Immature natural killer cell (primary cell): ENCODE measurements at regions not wholly inside any gene's neighbourhood (a gene's known extent, or its start where the extent isn't known, plus 50 kb on each side); places are given as distances from the start of the nearest gene placed in this dataset.

ENCODE experiments used
- DNase-seq, 3 donors: peaks; one replicate each; pipeline ENCODE4 v3.0.0; 2022; ENCODE audit warnings: mixed read lengths in 1 of 3
- H3K27ac Mint-ChIP-seq, 6 donors: one replicate each; pipeline ENCODE4 v1.8.0; 2020; ENCODE audit warnings: mixed read lengths in 6 of 6, mild to moderate bottlenecking in 5 of 6, inconsistent platforms in 4 of 6, moderate library complexity in 3 of 6
- H3K27me3 Mint-ChIP-seq, 3 donors: one replicate each; pipeline ENCODE4 v1.8.0; 2020 to 2021; ENCODE audit warnings: low read depth in 3 of 3, mild to moderate bottlenecking in 3 of 3, mixed read lengths in 3 of 3, moderate library complexity in 3 of 3, inconsistent platforms in 1 of 3
- H3K36me3 Mint-ChIP-seq, 3 donors: one replicate each; pipeline ENCODE4 v1.8.0; 2020; ENCODE audit warnings: mixed read lengths in 3 of 3, inconsistent platforms in 2 of 3, mild to moderate bottlenecking in 2 of 3
- H3K4me1 Mint-ChIP-seq, 2 donors: one replicate each; pipeline ENCODE4 v1.8.0; 2020; ENCODE audit warnings: inconsistent platforms in 2 of 2, mild to moderate bottlenecking in 2 of 2, mixed read lengths in 2 of 2, moderate library complexity in 1 of 2
- H3K4me3 Mint-ChIP-seq, 5 donors: one replicate each; pipeline ENCODE4 v1.8.0; 2020; ENCODE audit warnings: mild to moderate bottlenecking in 5 of 5, mixed read lengths in 5 of 5, inconsistent platforms in 3 of 5, moderate library complexity in 3 of 5
- H3K9me3 Mint-ChIP-seq, 6 donors: one replicate each; pipeline ENCODE4 v1.8.0; 2020; ENCODE audit warnings: mild to moderate bottlenecking in 6 of 6, mixed read lengths in 6 of 6, inconsistent platforms in 4 of 6, moderate library complexity in 3 of 6

- H3K36me3 Mint-ChIP-seq: peaks cover 0 to 3% (median 0%) of the 10 kb centered on the region in 3 donors
- peaks cover 0 to 13% (median under 1%) of the 10 kb centered on the region in 6 donors for H3K9me3 Mint-ChIP-seq
- H3K4me1 Mint-ChIP-seq: no peaks in the 10 kb centered on the region
- H3K27ac Mint-ChIP-seq: no peak overlapping the region
- H3K4me3 Mint-ChIP-seq: no peak overlapping the region
- DNase-seq: no peak
- peaks cover 0 to 2% (median 0%) of the 10 kb centered on the region in 3 donors for H3K27me3 Mint-ChIP-seq
These were observed 201.0 kb upstream of the STXBP5 start for GRCh38 chr6:147003186-147003585.

GRCh38 chr6:147005499-147005898 lies 198.7 kb upstream of the STXBP5 start:
- H3K36me3 Mint-ChIP-seq: peaks cover 0 to 3% (median 0%) of the 10 kb centered on the region in 3 donors
- peaks cover 0 to 2% (median 0%) of the 10 kb centered on the region in 3 donors for H3K27me3 Mint-ChIP-seq
- H3K27ac Mint-ChIP-seq: no peak overlapping the region
- H3K4me3 Mint-ChIP-seq: no peak overlapping the region
- no peaks in the 10 kb centered on the region for H3K4me1 Mint-ChIP-seq
- peaks cover 3 to 17% (median 12%) of the 10 kb centered on the region in 6 donors for H3K9me3 Mint-ChIP-seq
- no peak for DNase-seq

- no peak overlapping the region for H3K27ac Mint-ChIP-seq
- DNase-seq: no peak
- peaks cover 0 to 3% (median 0%) of the 10 kb centered on the region in 3 donors for H3K36me3 Mint-ChIP-seq
- H3K4me1 Mint-ChIP-seq: no peaks in the 10 kb centered on the region
- no peak overlapping the region for H3K4me3 Mint-ChIP-seq
- H3K9me3 Mint-ChIP-seq: peaks cover 6 to 19% (median 14%) of the 10 kb centered on the region in 6 donors
- H3K27me3 Mint-ChIP-seq: peaks cover 0 to 4% (median 3%) of the 10 kb centered on the region in 3 donors
These were observed 196.8 kb upstream of the STXBP5 start for GRCh38 chr6:147007441-147007840.

- peaks cover 6 to 19% (median 12%) of the 10 kb centered on the region in 6 donors for H3K9me3 Mint-ChIP-seq
- peaks cover 0 to 4% (median 3%) of the 10 kb centered on the region in 3 donors for H3K27me3 Mint-ChIP-seq
- no peak for DNase-seq
- no peak overlapping the region for H3K27ac Mint-ChIP-seq
- H3K4me1 Mint-ChIP-seq: no peaks in the 10 kb centered on the region
- H3K4me3 Mint-ChIP-seq: no peak overlapping the region
- H3K36me3 Mint-ChIP-seq: peaks cover 0 to 3% (median 0%) of the 10 kb centered on the region in 3 donors
These were observed 194.9 kb upstream of the STXBP5 start for GRCh38 chr6:147009358-147009757.

- H3K27me3 Mint-ChIP-seq: peaks cover 0 to 6% (median 4%) of the 10 kb centered on the region in 3 donors
- no peak overlapping the region for H3K27ac Mint-ChIP-seq
- peaks cover 0 to 3% (median under 1%) of the 10 kb centered on the region in 6 donors for H3K9me3 Mint-ChIP-seq
- H3K36me3 Mint-ChIP-seq: no peaks in the 10 kb centered on the region
- H3K4me3 Mint-ChIP-seq: no peak overlapping the region
- H3K4me1 Mint-ChIP-seq: no peaks in the 10 kb centered on the region
- DNase-seq: no peak
These were observed 188.5 kb upstream of the STXBP5 start for GRCh38 chr6:147015674-147016073.

DNA sequence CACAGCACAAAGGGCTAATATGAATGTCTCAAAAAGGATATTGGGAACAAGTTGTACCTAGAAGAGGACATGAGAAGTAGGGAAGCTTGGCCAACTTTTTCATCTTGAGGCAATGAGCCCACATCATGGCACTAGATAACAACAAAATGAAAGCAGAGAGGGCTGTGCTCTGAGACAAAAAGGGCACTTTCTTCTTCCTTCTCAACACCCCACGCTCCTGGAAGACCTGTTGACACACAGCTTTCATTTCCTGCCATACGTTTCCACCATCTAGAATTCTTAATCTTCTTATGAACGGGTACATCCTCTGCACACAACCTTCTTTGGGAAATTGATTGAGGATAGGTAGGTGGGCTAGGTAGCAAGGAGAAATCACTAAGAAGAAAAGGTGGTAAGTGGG lies 187.8 kb upstream of the STXBP5 start:
- peaks cover 0 to 4% (median 4%) of the 10 kb centered on the region in 3 donors for H3K27me3 Mint-ChIP-seq
- no peaks in the 10 kb centered on the region for H3K9me3 Mint-ChIP-seq
- no peaks in the 10 kb centered on the region for H3K4me1 Mint-ChIP-seq
- no peak for DNase-seq
- no peak overlapping the region for H3K27ac Mint-ChIP-seq
- H3K36me3 Mint-ChIP-seq: no peaks in the 10 kb centered on the region
- H3K4me3 Mint-ChIP-seq: no peak overlapping the region

DNA sequence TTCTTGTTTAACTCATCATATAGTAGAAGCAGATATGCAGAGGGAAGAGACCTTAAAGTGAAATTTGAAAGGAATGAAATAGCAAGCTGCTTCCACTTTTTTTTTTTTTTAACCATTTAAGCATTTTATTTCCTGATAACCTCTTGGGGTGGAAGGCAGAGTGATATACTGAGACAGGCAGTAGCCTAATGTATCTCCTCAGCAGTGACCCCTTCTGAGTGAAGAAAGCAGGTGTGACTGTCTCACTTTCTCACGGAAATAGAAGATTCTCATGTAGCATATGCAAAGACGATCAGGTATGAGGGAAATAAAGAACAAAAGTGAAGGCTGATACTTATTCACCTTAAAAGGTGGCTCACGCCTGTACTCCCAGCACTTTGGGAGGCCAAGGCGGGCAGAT lies 187.1 kb upstream of the STXBP5 start:
- Mint-ChIP-seq H3K4me3 (no peak overlapping the region), H3K36me3 (no peaks in the 10 kb centered on the region), H3K9me3 (peaks cover 0 to 1% (median 0%) of the 10 kb centered on the region in 6 donors), H3K4me1 (no peaks in the 10 kb centered on the region), H3K27me3 (peaks cover 0 to 4% (median 2%) of the 10 kb centered on the region in 3 donors), H3K27ac (no peak overlapping the region)
- no peak for DNase-seq

- Mint-ChIP-seq H3K27ac (no peak overlapping the region), H3K27me3 (peaks cover 0 to 4% (median 2%) of the 10 kb centered on the region in 3 donors), H3K36me3 (no peaks in the 10 kb centered on the region), H3K4me3 (no peak overlapping the region), H3K9me3 (peaks cover 0 to 3% (median 0%) of the 10 kb centered on the region in 6 donors), H3K4me1 (no peaks in the 10 kb centered on the region)
- no peak for DNase-seq
These were observed 185.2 kb upstream of the STXBP5 start for GRCh38 chr6:147019001-147019400.

GRCh38 chr6:147022041-147022440 lies 182.2 kb upstream of the STXBP5 start:
- H3K36me3 Mint-ChIP-seq: no peaks in the 10 kb centered on the region
- no peaks in the 10 kb centered on the region for H3K4me1 Mint-ChIP-seq
- no peak overlapping the region for H3K4me3 Mint-ChIP-seq
- peaks cover 0 to 4% (median 2%) of the 10 kb centered on the region in 3 donors for H3K27me3 Mint-ChIP-seq
- no peak for DNase-seq
- peaks cover 0 to 3% (median 0%) of the 10 kb centered on the region in 6 donors for H3K9me3 Mint-ChIP-seq
- H3K27ac Mint-ChIP-seq: no peak overlapping the region

- Mint-ChIP-seq H3K4me1 (no peaks in the 10 kb centered on the region), H3K27me3 (peaks cover 0 to 2% (median 1%) of the 10 kb centered on the region in 3 donors), H3K9me3 (peaks cover 0 to 5% (median 0%) of the 10 kb centered on the region in 6 donors), H3K27ac (no peak overlapping the region), H3K4me3 (no peak overlapping the region), H3K36me3 (no peaks in the 10 kb centered on the region)
- DNase-seq: no peak
These were observed 181.1 kb upstream of the STXBP5 start for GRCh38 chr6:147023148-147023547.

- Mint-ChIP-seq H3K9me3 (peaks cover 0 to 5% (median 0%) of the 10 kb centered on the region in 6 donors), H3K27me3 (peaks cover 0 to 2% (median 0%) of the 10 kb centered on the region in 3 donors), H3K27ac (no peak overlapping the region), H3K4me3 (no peak overlapping the region), H3K36me3 (no peaks in the 10 kb centered on the region), H3K4me1 (no peaks in the 10 kb centered on the region)
- DNase-seq: no peak
These were observed 180.6 kb upstream of the STXBP5 start for GRCh38 chr6:147023581-147023980.

DNA sequence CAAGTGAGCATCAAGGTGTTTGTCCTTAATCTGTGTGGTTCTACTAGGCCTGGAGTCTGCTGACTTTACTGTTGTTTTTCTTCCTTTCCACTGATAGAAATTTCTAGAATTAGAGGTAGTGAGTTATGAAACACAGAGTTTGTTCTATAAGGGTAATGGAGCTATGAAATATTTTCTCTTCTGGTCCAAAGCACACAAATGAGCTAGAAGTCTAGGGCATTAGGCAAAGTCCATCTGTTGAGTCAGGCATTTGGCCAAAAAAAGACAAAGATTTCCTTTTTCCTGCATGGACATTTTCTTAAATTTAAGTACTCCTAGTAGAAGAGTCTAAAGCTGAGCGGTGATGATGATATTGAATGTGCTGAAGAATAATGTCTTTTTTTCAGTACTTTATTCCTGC lies 174.3 kb upstream of the STXBP5 start:
- Mint-ChIP-seq H3K36me3 (no peaks in the 10 kb centered on the region), H3K4me1 (no peaks in the 10 kb centered on the region), H3K27me3 (peaks cover 0 to 3% (median under 1%) of the 10 kb centered on the region in 3 donors), H3K4me3 (no peak overlapping the region), H3K27ac (no peak overlapping the region), H3K9me3 (peaks cover 0 to 2% (median 0%) of the 10 kb centered on the region in 6 donors)
- no peak for DNase-seq

DNA sequence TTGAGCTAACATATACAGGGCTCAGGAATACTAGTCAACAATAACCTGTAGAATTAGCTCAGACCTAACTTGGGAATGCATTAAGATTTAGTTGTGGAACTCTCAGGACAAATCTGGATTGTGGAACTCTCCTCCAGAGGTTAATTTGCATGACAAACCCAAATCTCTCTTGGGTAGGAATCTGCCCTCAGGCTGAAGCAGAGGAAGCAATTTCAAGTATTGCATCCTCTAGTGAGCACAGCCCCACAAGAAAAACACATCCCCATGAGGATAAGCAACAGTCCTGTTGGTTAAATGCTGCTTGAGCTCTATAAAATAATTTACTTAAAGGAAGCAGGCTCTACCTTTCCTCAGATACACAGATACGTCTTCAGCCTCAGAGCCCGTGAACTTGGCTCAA lies 170.9 kb upstream of the STXBP5 start:
- no peak overlapping the region for H3K4me3 Mint-ChIP-seq
- H3K9me3 Mint-ChIP-seq: no peaks in the 10 kb centered on the region
- H3K27ac Mint-ChIP-seq: no peak overlapping the region
- no peak for DNase-seq
- H3K36me3 Mint-ChIP-seq: no peaks in the 10 kb centered on the region
- H3K27me3 Mint-ChIP-seq: peaks cover 0 to 3% (median 3%) of the 10 kb centered on the region in 3 donors
- H3K4me1 Mint-ChIP-seq: no peaks in the 10 kb centered on the region

- H3K36me3 Mint-ChIP-seq: no peaks in the 10 kb centered on the region
- peaks cover 0 to 3% (median 0%) of the 10 kb centered on the region in 6 donors for H3K9me3 Mint-ChIP-seq
- H3K27ac Mint-ChIP-seq: no peak overlapping the region
- H3K4me3 Mint-ChIP-seq: no peak overlapping the region
- H3K27me3 Mint-ChIP-seq: peaks cover 0 to 5% (median 4%) of the 10 kb centered on the region in 3 donors
- no peaks in the 10 kb centered on the region for H3K4me1 Mint-ChIP-seq
- no peak for DNase-seq
These were observed 168.3 kb upstream of the STXBP5 start for GRCh38 chr6:147035886-147036285.

- Mint-ChIP-seq H3K27ac (no peak overlapping the region), H3K9me3 (peaks cover 0 to 3% (median under 1%) of the 10 kb centered on the region in 6 donors), H3K27me3 (peaks cover 0 to 4% (median 4%) of the 10 kb centered on the region in 3 donors), H3K4me1 (no peaks in the 10 kb centered on the region), H3K4me3 (no peak overlapping the region), H3K36me3 (no peaks in the 10 kb centered on the region)
- no peak for DNase-seq
These were observed 166.3 kb upstream of the STXBP5 start for GRCh38 chr6:147037881-147038280.
